ENCODE measurements at regions not wholly inside any gene's neighbourhood (a gene's known extent, or its start where the extent isn't known, plus 50 kb on each side); places are given as distances from the start of the nearest gene placed in this dataset.

DNA sequence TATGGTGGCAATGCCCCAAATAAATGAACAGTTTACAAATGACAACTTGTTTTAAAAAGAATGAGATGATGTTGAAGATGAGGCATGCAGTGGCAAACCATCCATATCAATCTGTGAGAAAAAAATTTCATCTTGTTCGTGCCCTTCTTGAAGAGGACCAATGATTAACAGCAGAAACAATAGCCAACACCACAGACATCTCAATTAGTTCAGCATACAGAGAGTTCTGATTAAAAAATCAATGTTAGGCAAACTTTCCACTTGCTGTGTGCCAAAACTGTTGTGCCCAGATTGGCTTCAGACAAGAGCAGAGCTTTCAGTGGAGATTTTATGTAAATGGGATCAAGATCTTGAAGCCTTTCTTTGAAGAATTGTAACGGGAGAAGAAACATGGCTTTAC, 329.9 kb downstream of the BMP4 start:
- TF ChIP-seq CCAR2 (IDR thresholded peaks at IDR 0.05; ENCODE audit: low read depth, low read length) (no peak), CC2D1A (IDR thresholded peaks at IDR 0.05) (no peak), KLF10 (CRISPR knock-in tag; IDR thresholded peaks at IDR 0.05) (no peak), ZNF134 (CRISPR knock-in tag; conservative IDR thresholded peaks at IDR 0.05) (no peak), FOXK2 (conservative IDR thresholded peaks at IDR 0.05 in 1 of 2, IDR thresholded peaks at IDR 0.05 in 1 of 2; ENCODE audit: low read depth in 2 of 2) (no peak), C11orf30 (IDR thresholded peaks at IDR 0.05; ENCODE audit: low read depth) (no peak), ZNF146 (CRISPR knock-in tag; IDR thresholded peaks at IDR 0.05; ENCODE audit: unreplicated experiment) (no peak), ETV6 (IDR thresholded peaks at IDR 0.05; ENCODE audit: borderline replicate concordance in 1 of 2, low read depth in 2 of 2, low read length in 1 of 2) (no peak), ETV6 (CRISPR knock-in tag; IDR thresholded peaks at IDR 0.05; ENCODE audit: borderline replicate concordance) (no peak), ZFP1 (CRISPR knock-in tag; IDR thresholded peaks at IDR 0.05) (no peak), MAFF (IDR thresholded peaks at IDR 0.05; ENCODE audit: low read length) (no peak), POLR2AphosphoS2 (IDR thresholded peaks at IDR 0.05; ENCODE audit: low read length) (no peak), ARHGAP35 (IDR thresholded peaks at IDR 0.05; ENCODE audit: partially characterized antibody) (no peak)
- TF ChIP-seq, protein P1, sequence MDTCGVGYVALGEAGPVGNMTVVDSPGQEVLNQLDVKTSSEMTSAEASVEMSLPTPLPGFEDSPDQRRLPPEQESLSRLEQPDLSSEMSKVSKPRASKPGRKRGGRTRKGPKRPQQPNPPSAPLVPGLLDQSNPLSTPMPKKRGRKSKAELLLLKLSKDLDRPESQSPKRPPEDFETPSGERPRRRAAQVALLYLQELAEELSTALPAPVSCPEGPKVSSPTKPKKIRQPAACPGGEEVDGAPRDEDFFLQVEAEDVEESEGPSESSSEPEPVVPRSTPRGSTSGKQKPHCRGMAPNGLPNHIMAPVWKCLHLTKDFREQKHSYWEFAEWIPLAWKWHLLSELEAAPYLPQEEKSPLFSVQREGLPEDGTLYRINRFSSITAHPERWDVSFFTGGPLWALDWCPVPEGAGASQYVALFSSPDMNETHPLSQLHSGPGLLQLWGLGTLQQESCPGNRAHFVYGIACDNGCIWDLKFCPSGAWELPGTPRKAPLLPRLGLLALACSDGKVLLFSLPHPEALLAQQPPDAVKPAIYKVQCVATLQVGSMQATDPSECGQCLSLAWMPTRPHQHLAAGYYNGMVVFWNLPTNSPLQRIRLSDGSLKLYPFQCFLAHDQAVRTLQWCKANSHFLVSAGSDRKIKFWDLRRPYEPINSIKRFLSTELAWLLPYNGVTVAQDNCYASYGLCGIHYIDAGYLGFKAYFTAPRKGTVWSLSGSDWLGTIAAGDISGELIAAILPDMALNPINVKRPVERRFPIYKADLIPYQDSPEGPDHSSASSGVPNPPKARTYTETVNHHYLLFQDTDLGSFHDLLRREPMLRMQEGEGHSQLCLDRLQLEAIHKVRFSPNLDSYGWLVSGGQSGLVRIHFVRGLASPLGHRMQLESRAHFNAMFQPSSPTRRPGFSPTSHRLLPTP (IDR thresholded peaks at IDR 0.05; ENCODE audit: borderline replicate concordance, extremely low read depth, insufficient read length) = no peak
- no peak overlapping the region for H3K4me2 ChIP-seq (ENCODE audit: insufficient read depth, low read length)
- H3K4me3 ChIP-seq = no peak overlapping the region
- H3K27me3 ChIP-seq (ENCODE audit: control insufficient read depth in 2 of 2, insufficient read depth in 2 of 2, low read length in 2 of 2) = no peaks in the 10 kb centered on the region
- H3K9ac ChIP-seq (ENCODE audit: insufficient read depth in 1 of 2, low read depth in 2 of 2, low read length in 2 of 2) = no peak overlapping the region
- DNase-seq (ENCODE audit: extremely low read depth in 1 of 4, low spot score in 3 of 4) = no peak
- no peaks in the 10 kb centered on the region for H4K20me1 ChIP-seq (replicated peaks; ENCODE audit: control insufficient read depth, insufficient read depth, low read length)
- CTCF ChIA-PET (ENCODE audit: low intra/inter-chr PET ratio) = no interaction called here
- FAIRE-seq = no peak
- no peaks in the 10 kb centered on the region for H3K79me2 ChIP-seq (ENCODE audit: control insufficient read depth, insufficient read depth, low read length)
- H2AFZ ChIP-seq (ENCODE audit: low read depth, low read length) = no peak overlapping the region
- ATAC-seq = no peak
- 0% methylated on average over 2 of the region's 2 CpGs for WGBS (ENCODE audit: insufficient coverage, low coverage, missing lambda C conversion rate)
- no peaks in the 10 kb centered on the region for H3K4me1 ChIP-seq (replicated peaks in 1 of 2; ENCODE audit: control insufficient read depth in 2 of 2, insufficient read depth in 2 of 2, low read length in 2 of 2)
- H3K9me1 ChIP-seq (ENCODE audit: control insufficient read depth, insufficient read depth, low read length) = no peaks in the 10 kb centered on the region
- in situ Hi-C loops (cut with MboI) (no loop called here), intact Hi-C loops (cut with micrococcal nuclease) (no loop called here)
- no peak overlapping the region for H3K27ac ChIP-seq (ENCODE audit: extremely low read depth, low read depth, low read length)
- no TSS peak for BruUV-seq (replicated peaks)
- POLR2A ChIA-PET = no interaction called here
- H3K9me3 ChIP-seq (replicated peaks; ENCODE audit: control insufficient read depth, insufficient read depth, low read depth, low read length) = no peaks in the 10 kb centered on the region
- no peaks in the 10 kb centered on the region for H3K36me3 ChIP-seq (ENCODE audit: control insufficient read depth, insufficient read depth, low read length)
